Occipital lobe (tissue), 1 donor: ENCODE measurements at regions not wholly inside any gene's neighbourhood (a gene's known extent, or its start where the extent isn't known, plus 50 kb on each side); places are given as distances from the start of the nearest gene placed in this dataset.
"Not testable (repeated sequence)": the region's sequence is repeated elsewhere in the genome, so short reads cannot be mapped to it uniquely, and the experiment has no call there.

Experiments
- DNase-seq: peaks from one replicate; lab custom pipeline; 2025; lab: John Stamatoyannopoulos, UW

DNA sequence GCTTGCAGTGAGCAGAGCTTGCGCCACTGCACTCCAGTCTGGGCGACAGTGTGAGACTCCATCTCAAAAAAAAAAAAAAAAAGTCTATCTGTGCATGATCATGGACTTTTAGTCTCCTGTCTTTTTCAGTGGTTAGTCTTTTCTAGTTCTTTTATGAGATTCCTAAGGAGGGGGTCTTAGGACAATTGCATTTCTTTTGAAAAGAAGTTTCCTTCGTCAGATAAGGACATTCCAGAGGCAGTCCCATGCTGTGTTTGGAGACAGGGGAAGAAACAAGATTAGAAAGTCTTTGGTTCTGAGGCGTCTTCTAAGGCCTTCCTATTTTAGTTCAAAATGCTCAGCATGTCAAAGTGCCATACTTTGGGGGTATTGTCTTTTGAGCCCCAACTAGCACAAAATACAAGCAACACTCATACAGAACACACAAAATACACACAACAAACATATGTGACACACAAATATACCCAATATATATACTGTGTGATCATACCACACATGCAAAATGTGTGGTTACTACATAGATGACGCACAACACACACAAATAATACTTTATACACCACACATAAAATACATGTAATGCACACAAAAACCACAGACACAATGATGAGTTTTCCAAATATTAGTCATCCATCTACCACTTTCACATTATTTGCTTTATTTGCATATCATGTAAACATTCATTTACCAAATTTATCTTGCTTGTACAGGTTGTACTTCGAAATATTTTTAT, 394.5 kb downstream of the SPATA31D1 start:
- no peak for DNase-seq

DNA sequence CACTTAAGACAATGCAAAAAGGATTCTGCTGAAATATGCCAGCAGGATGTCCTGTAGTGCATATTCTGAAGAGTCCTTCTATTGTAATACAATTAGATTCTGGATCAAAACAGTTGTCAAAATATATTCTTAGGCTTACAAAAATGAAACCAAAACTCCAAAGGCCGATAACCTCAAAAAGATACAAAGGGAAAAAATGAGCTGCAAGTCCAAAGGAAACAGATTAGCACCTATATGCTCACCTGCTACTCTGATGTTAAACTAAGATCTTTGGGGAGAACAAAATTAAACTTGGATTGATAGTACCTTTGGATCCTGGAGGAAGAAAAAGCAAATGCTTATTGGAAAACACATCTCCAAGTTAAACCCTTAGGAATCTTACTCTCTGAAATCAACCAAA, 397.1 kb downstream of the SPATA31D1 start:
- no peak for DNase-seq

DNA sequence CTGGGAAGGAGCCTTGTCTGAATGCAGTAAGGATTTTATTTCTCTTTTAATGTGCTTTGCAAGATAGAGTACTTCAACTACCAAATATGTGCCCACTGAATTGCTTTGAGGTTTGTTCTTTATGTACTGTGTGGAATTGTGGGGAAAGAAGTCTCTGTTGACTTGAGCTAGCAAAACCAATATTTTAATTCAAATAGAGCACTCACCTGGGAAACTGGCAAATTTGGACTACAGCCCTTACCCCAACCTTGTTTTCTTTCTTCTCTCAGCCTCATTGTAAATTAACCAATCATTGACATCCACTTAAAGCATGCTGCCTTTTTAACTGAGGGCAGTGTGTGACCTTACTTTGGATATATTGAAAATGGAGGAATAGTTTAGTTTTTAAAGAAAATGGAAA, 409.0 kb downstream of the SPATA31D1 start:
- no peak for DNase-seq

DNA sequence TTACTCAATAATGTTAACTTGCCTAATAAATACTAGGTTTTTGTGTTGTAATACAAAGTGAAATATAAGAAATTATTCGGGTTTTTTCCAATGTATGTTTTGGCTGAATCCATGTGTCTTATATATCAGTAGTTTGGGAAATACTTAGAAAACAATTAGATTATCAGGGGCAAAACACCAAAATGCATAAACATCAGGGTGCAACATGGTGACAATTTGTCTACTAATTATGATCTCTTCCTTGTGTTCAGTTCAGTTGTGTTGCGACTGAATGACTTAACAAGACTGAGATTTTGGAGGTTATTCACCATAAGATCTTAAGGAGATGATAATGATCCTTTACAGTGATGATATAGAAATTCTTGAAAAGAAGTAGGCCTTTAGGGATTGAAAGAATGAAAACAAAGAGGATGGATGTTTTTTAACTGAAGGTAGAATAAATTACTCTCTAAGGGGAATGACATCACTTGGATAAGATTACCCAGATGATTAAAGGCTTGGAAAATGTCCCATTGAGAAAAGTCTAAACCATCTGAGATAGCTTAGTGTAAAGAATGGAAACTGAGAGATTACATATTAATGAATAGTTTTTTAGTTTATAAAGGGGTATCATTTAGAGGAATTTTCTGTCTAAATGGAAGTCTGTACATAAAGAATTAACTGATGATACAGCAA, 415.8 kb downstream of the SPATA31D1 start:
- DNase-seq, result no peak

DNA sequence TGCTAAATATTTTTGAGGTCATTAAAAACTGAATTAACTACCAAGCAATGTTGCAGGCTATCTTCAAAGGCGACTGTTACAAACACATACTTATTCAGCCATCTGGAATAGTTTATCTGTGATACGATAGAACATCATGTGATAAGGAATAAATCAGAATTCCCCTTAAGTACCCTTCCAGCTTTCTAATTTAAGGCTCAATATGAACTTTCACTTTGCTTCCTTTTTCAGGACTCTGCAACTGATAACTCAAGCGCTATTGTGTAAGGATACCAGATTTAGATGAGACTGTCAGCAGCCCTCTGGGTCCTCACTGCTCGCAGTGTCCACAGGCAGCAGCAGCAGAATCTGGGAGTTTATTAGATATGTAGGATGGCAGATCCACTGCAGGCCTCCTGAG, 416.3 kb downstream of the SPATA31D1 start:
- no peak for DNase-seq

DNA sequence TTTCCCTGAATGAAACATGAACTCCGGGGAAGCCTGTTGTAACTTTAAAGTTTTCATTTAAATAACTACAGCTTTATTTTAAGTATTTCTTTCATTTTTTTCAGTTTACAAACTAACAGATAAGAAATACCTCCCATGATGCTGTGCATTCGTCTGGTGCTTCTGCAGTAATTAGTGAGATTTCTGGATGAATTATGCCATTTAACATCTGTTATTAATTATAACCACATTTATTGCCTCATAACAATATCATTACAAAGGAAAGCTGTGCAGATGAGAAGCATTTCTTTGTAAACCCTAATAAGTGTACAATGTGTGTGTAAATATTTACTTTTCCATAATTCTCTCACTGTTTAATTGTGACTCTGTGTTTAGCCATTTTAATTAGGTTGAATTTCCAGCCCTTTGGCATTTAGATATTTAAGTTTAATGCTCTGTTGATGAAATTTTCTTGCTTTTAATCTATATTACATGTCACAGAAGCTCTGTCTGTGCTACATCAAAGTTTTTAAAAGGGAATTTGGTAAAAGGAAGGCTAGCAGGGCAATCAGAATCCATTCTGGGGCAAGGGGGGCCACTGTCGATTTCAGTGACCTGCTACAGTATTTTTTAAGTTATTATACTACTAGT, 418.0 kb downstream of the SPATA31D1 start:
- DNase-seq, result no peak

DNA sequence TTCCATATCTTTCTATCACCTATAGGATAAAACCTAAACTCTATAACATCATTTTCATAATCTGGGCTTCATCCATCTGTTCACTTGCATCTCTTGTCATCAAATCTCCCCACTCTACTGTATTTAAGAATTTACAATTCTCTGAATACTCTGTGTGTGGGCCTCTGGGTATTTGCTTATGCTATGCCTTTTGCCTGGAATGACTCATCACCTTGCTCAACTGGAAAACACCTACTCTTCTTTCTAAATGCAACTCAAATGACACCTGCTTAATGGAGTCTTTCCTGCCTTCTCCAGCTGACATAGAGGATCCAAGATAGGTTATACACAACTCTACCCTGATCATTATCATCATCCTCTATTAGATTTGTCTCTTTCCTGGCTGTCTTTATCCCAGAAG, 421.7 kb downstream of the SPATA31D1 start:
- DNase-seq, result no peak

DNA sequence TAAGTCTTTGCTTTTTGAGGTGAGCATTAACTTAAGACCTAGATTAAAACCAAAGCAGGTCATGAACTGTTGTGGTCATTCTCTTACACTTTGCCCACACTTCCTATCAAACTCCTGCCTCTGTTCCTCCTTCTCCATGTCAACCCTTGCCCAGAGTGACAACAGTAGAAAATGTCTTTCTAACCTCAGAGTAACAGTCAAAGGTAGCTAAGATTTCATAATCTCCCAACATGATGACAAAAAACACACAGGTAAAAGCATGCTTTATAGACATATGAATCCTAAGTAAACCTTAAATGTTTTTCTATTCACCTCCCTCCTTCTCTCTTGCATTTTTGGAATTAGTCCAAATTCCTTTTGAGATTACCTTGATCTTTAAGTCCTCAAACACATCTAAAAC, 422.3 kb downstream of the SPATA31D1 start:
- DNase-seq, result no peak

DNA sequence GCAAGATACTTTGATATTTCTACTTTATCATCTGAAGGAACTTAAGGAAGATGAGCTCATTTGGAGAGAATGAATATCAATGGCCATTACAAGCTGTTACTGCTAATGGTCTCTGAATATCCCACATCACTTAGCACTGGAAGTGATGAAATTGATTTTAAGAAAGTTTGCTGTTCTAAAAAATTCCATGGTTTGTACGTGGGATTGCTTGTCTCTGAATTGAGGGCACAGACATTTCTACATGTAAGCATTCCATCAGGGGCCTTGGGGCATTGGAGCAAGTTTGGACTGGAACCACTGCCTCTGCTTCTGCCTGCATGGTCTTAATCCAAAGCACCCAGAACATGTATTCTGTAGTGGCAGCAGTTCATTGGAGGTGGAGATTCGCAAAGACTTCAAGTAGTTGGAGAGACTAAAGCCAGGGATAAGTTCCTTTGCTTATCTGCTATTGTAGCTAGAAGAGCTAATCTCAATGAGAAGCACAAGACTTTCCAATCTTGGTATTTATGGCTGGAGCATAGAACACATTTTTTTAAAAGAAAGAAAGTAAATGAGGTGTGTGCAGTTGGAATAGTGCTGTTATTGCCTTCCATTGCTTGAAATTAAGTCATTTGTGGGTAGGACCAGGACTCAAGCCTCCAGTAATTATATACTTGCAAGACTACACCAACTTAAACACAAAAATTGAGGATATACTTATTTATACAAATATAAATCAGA, 424.2 kb downstream of the SPATA31D1 start:
- DNase-seq, result no peak

DNA sequence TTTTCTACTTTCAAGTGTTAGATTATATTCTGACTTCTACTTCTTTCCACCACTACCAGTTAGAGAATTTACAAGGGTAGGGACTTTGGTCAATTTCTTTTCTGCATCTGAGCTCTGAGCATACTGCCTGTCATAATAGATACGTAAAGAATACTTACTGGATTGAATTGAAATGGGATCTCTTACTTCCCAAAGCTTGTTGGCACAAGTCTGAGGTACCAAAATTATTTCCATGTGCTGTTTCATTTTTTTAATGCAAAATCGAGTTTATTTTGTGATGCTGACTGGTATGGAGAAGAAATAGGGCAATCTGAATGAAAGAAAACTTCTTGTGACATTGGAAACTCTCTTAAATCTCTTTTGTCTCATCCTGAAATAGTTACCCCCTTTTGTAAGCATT, 428.9 kb downstream of the SPATA31D1 start:
- DNase-seq, result no peak

DNA sequence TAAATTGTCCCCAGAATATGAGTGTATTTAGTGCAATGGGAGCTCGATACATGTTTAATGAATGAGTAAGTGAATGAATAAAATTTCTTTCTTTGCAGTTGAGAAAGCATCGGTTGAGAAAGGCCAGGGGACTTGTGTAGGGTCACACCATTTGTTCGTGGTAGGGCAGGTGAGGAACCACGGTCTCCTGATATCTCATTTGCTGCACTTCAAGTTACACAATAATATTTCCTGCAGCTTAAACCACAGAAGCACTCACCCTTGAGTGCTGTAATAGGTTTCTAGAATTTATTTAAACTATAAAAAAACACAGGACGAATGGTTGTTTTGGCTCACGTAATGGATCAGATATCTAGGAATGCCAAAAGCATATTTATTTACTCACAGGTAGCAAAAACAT, 429.8 kb downstream of the SPATA31D1 start:
- DNase-seq, result no peak

DNA sequence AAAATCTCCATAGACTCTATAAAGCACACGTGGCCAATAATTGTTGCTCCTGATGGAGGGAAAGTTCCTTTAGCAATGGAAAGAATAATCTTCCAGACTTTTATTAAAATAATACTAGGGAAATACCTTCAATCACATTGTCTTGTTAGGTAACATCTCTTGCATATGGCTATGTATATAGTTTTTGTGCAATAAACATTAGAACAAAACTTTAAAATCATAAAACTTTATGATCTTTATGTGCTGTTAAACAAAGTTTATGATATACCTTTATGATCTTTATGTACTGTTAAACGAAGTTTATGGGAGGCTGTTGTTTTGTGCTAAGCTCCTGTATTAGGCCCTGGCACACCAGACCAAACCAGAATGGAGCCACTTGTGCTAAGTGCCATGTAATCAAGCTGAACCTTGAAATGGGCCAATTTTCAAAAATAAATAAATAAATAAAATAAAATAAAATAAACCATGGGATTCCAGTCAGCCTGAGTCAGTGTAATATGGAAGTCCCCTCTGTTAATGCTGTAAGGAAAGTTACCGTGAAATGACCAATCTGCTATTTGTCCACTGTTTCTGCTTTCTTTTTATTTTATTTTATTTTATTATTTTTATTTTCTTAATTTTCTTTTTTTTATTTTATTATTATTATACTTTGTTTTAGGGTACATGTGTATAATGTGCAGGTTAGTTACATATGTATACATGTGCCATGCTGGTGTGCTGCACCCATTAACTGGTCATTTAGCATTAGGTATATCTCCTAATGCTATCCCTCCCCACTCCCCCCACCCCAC, 431.3 kb downstream of the SPATA31D1 start:
- no peak for DNase-seq

DNA sequence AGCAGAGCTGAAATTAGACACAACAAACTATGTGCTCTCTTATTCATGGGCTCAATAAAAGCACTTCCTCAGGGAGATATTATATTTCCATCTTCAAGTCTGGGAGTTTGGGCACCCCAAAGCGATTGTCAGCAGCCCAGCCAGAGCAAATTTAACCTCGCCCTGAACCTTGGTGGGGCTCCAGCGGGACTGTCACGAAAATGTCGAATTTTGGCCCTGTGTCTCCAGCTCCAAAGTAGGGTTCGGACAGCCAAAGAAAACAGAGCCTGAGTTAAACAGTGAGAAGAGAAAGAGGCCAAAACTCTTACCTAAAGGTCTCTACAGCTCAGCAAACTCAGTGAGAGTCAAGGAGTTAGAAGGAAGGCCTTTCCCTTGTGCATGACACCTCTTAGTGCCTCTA, 432.9 kb downstream of the SPATA31D1 start:
- no peak for DNase-seq

DNA sequence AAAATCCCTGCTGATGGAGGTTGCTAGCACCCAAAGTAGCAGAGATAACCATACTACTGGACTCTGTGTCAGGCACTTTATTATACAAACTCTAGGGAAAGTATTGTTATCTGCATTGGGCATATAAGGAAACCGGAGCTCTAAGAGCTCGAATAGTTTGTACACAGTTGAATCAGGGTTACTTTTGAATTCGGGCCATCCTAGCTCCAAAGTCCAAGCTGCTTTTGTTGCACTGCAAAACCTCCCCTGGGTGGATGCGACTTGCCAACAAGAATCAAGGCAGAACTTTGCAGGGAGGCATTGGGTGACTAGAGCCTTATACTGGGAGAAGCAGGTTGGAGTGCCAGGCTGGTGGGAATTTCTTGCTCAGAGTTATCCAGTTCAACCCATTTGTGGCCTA, 435.1 kb downstream of the SPATA31D1 start:
- DNase-seq, result no peak

DNA sequence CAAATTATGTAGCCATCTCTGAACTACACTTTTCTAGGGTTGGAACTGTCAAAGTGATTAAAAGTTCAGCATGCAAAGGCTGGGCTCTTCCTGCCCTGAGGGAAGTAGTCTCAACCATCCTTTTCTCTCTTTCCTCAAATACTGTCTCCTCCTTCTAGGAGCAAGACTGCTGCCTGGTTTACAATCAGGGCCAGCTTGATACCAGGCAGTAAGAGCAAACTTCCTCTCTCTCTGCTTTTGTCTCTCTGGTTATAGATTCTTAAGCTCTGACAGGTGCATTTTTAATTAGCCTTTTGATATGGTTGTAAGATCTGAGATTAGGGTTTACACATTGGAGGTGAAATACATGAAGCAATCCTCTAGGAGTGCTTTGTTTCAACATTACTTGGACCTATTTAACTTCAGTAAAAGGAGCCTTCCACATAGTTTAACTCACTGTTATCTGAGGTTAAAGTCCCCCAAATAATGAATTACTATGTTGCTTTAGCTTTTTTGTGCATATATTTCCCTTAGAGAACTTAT, 436.1 kb downstream of the SPATA31D1 start:
- DNase-seq, result no peak

DNA sequence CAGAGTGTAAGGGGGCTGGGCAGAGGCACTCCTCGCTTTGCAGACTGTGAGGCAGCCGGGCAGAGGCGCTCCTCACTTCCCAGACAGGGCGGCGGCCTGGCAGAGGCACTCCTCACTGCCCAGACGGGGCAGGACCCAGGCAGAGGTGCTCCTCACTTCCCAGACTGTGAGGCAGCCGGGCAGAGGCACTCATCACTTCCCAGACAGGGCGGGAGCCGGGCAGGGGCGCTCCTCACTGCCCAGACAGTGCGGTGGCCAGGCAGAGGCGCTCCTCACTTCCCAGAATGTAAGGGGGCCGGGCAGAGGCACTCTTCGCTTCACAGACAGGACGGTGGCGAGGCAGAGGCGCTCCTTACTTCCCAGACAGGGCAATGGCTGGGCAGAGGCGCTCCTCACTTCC, 442.5 kb downstream of the SPATA31D1 start:
- no peak for DNase-seq

DNA sequence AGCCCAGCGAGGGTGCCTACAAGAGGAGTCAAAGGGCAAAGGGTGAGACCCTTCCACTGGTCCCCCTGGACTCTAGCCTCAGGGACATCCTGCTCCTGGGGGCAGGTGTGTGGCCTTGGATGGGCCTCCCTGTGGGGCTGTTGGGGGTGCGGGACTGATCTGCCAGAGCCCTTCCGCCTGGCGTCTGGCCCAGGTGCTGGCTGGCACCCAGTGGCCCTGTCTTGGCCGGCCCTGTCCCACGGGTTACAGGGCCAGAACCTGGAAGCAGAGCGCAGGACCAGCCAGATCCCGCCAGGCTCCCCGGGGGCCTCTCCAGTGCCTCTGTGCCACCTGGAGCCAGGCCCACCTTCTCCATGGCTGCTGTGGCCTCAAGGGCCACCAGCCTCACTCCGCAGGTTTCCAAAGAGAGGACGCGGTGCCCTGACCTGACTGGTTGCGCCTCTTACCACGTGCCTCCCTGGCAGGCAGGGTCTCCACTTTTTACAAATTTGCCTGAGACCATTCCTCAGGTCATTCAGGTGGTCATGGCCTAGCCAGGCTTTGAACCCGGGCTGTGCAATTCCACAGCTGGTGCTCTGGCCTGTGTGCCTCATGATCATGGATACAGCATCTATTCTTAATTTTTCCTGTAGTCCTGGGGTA, 444.8 kb downstream of the SPATA31D1 start:
- not testable (repeated sequence) for DNase-seq

DNA sequence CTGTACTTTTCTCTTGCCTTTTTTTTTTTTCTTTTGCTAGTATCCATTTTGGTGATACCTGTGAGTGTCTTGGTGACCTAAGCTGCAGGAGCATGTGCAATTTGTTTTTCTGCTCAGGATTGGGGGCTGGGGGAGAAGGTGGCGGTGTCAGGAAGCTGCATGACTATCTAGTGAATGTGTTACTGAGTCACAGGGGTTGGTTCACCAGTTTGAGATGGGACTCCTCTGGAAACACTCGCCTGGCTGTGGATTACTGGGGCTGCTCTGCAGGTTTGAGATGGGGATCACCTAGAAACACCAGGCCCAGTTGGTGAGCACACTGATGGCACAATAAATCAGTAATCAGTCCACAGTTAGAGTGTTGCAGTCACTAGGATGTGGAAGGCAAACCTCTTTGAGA, 447.9 kb downstream of the SPATA31D1 start:
- no peak for DNase-seq

DNA sequence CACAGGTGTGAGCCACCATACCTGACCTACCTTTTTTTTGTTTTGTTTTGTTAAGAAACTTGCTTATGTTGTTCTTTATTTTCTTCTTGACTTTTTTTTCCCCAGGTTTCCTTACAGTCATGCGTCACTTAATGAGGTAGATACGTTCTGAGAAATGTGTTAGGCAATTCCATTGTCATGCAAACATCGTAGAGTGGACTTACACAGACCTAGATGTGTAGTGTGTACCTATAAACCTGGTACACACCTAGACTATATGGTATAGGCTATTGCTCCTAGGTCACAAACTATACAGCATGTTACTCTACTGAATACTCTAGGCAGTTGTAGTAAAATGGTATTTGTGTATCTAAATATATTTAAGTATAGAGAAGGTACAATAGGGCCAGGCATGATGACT, 448.6 kb downstream of the SPATA31D1 start:
- not testable (repeated sequence) for DNase-seq

DNA sequence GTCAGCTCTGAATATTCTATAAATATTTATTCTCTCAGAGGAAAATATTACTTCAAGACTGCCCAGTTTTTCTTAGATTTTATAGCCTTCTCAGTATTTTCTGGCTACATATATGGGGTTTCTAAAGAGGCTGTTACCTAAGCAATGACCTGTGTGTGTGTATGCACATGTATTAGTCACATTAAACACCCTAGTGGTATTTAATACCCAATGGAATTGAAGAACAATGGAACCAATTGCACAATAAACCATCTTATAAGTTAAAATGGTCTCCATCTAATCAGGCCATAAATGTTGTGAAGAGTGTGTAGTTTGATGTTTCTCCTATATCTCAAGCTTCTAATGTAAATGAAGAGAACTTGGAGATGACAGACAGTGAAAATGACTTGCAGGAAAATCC, 450.0 kb downstream of the SPATA31D1 start:
- DNase-seq, result no peak

DNA sequence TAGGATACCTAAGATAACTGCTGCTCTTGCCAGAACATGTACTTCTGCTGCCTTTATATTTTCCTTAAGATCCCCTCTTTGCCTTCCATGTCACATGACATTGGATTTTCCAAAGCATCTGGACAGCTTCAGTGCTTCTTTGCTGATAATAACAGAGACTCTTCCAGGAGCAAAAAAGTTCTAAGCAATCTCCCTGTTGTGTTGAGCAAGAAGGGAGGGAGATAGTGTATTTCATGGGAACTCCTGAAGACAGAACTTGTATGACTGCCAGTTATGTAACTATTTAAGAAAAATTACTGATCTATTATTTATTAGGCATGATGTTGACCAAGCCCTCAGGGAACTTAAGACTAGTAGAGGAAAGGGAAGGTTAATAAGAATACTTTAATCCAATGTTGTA, 454.7 kb downstream of the SPATA31D1 start:
- no peak for DNase-seq
